HepG2 (cell line): ENCODE measurements at regions not wholly inside any gene's neighbourhood (a gene's known extent, or its start where the extent isn't known, plus 50 kb on each side); places are given as distances from the start of the nearest gene placed in this dataset.

Source experiments
- ATAC-seq: fragments of 200-7000 bp; cut with Tn5 transposase; 3 replicates; pipeline ENCODE4 v1.9.1; 2020; ENCODE audit warnings: mild to moderate bottlenecking, moderate library complexity
- BruUV-seq: library from RNA; stranded (reverse); fragments of 400-500 nt; replicated peaks from 2 replicates; lab custom pipeline; 2021; lab: Mats Ljungman, UMichigan
- CTCF ChIA-PET: fragments of 300-600 bp; formaldehyde crosslinking; extraction: SDS; loops from one replicate; lab custom pipeline; 2021; ENCODE audit warnings: low total read pairs, inconsistent platforms, low intra/inter-chr PET ratio; lab: Yijun Ruan, JAX
- POLR2A ChIA-PET: fragments of 350-600 bp; sonication (Branson Sonifier 250); formaldehyde crosslinking; loops from one replicate; lab custom pipeline; 2020; ENCODE audit warnings: antibody characterized with exemption, inconsistent platforms; lab: Yijun Ruan, JAX
- DNase-seq: peaks from one replicate; pipeline ENCODE4 v3.0.0-alpha.2; 2015; ENCODE audit warnings: low spot score
- FAIRE-seq: peaks from 3 replicates; lab custom pipeline; 2011; peaks lifted over from hg19 to GRCh38; lab: Jason Lieb, UNC
- H2AFZ ChIP-seq: one replicate; pipeline ENCODE4 v1.6.1; 2011; ENCODE audit warnings: low read length, inconsistent platforms
- H3K27ac ChIP-seq: fragments of 300-600 bp; 3 replicates; pipeline ENCODE4 v1.8.0; 2011; ENCODE audit warnings: mixed run types, mild to moderate bottlenecking, mixed read lengths, low read length, inconsistent platforms; ENCODE audit not compliant: insufficient read depth; ENCODE audit errors: extremely low read length
- H3K27me3 ChIP-seq, 2 experiments: fragments of 200-600 bp in 1 of 2; 2 replicates in 1 of 2; 3 replicates in 1 of 2; pipeline versions ENCODE4 v1.6.0 to v1.8.0; 2011; ENCODE audit warnings: low read length in 2 of 2, mild to moderate bottlenecking in 2 of 2, moderate library complexity in 2 of 2, inconsistent platforms in 1 of 2; ENCODE audit not compliant: insufficient read depth in 2 of 2, control insufficient read depth in 1 of 2
- H3K36me3 ChIP-seq, 2 experiments: fragments of 200-600 bp in 1 of 2; replicated peaks in 1 of 2; 2 replicates in 1 of 2; 3 replicates in 1 of 2; pipeline versions ENCODE4 v1.5.1 to v1.8.0; 2011; ENCODE audit warnings: low read length in 2 of 2, inconsistent platforms in 1 of 2; ENCODE audit not compliant: insufficient read depth in 2 of 2, control insufficient read depth in 1 of 2
- H3K4me1 ChIP-seq: 2 replicates; pipeline ENCODE4 v1.5.1; 2012; ENCODE audit warnings: low read length, inconsistent platforms; ENCODE audit not compliant: insufficient read depth
- H3K4me2 ChIP-seq: 2 replicates; pipeline ENCODE4 v1.6.0; 2011; ENCODE audit warnings: low read depth, low read length, inconsistent platforms
- H3K4me3 ChIP-seq, 3 experiments: fragments of 200-600 bp in 1 of 3; sonication (generic), shearing (Covaris generic) in 1 of 3; replicated peaks in 1 of 3; 2 replicates each; pipeline ENCODE4 v1.5.1; 2011 to 2016; ENCODE audit warnings: low read length in 3 of 3, inconsistent platforms in 2 of 3, low read depth in 2 of 3, mild to moderate bottlenecking in 2 of 3, control low read depth in 1 of 3, mixed read lengths in 1 of 3; ENCODE audit not compliant: insufficient read depth in 1 of 3
- H3K79me2 ChIP-seq: one replicate; pipeline ENCODE4 v1.6.1; 2011; ENCODE audit warnings: low read length, inconsistent platforms; ENCODE audit not compliant: insufficient read depth
- H3K9ac ChIP-seq: 2 replicates; pipeline ENCODE4 v1.6.0; 2011; ENCODE audit warnings: mild to moderate bottlenecking, low read depth, low read length, inconsistent platforms; ENCODE audit not compliant: insufficient read depth
- H3K9me3 ChIP-seq: 2 replicates; pipeline ENCODE4 v1.5.1; 2012; ENCODE audit warnings: mild to moderate bottlenecking, low read length
- H4K20me1 ChIP-seq: 2 replicates; pipeline ENCODE4 v1.6.0; 2011; ENCODE audit warnings: inconsistent platforms, mild to moderate bottlenecking, low read length, moderate library complexity; ENCODE audit not compliant: insufficient read depth
- BHLHE40 ChIP-seq: IDR thresholded peaks from 2 replicates; pipeline ENCODE4 v1.6.1; 2011; ENCODE audit warnings: low read length, improper control_type of control experiment
- CEBPZ ChIP-seq: IDR thresholded peaks from 2 replicates; pipeline ENCODE4 v1.6.1; 2012; ENCODE audit warnings: low read length, improper control_type of control experiment
- CSRNP2 ChIP-seq: sonication (generic); formaldehyde crosslinking; conservative IDR thresholded peaks from 2 replicates; pipeline ENCODE4 v1.8.0; 2022; ENCODE audit warnings: low read depth, missing genetic modification reagents
- NFKB2 ChIP-seq: sonication (generic); formaldehyde crosslinking; IDR thresholded peaks from 2 replicates; pipeline ENCODE4 v1.4.0; 2020; ENCODE audit warnings: missing genetic modification reagents, borderline replicate concordance
- UBTF ChIP-seq: sonication (generic); formaldehyde crosslinking; IDR thresholded peaks from 2 replicates; pipeline ENCODE4 v1.4.0; 2020; ENCODE audit warnings: mild to moderate bottlenecking, missing genetic modification reagents
- ZBTB42 ChIP-seq: sonication (generic); formaldehyde crosslinking; IDR thresholded peaks from 2 replicates; pipeline ENCODE4 v1.5.0; 2020; ENCODE audit warnings: mild to moderate bottlenecking, missing genetic modification reagents
- ZNF276 ChIP-seq: sonication (generic); formaldehyde crosslinking; IDR thresholded peaks from 2 replicates; pipeline ENCODE4 v1.4.0; 2020; ENCODE audit warnings: mild to moderate bottlenecking, low read depth, missing genetic modification reagents
- ZNF720 ChIP-seq: sonication (generic); formaldehyde crosslinking; IDR thresholded peaks from 2 replicates; pipeline ENCODE4 v1.4.0; 2020; ENCODE audit warnings: missing genetic modification reagents
- ZNF740 ChIP-seq: sonication (generic); formaldehyde crosslinking; IDR thresholded peaks from 2 replicates; pipeline ENCODE4 v1.4.0; 2020; ENCODE audit warnings: missing genetic modification reagents
- ZNF75D ChIP-seq: sonication (generic); formaldehyde crosslinking; IDR thresholded peaks from 2 replicates; pipeline ENCODE4 v1.8.1; 2023; ENCODE audit warnings: missing genetic modification reagents, mild to moderate bottlenecking, borderline replicate concordance
- ZNF776 ChIP-seq: sonication (generic); formaldehyde crosslinking; IDR thresholded peaks from 2 replicates; pipeline ENCODE4 v1.4.0; 2020; ENCODE audit warnings: mild to moderate bottlenecking, missing genetic modification reagents
- ZNF816 ChIP-seq: sonication (generic); formaldehyde crosslinking; IDR thresholded peaks from 2 replicates; pipeline ENCODE4 v1.8.0; 2022; ENCODE audit warnings: missing genetic modification reagents, mild to moderate bottlenecking, borderline replicate concordance
- ZNF83 ChIP-seq: sonication (generic); formaldehyde crosslinking; IDR thresholded peaks from 2 replicates; pipeline ENCODE4 v1.4.0; 2020; ENCODE audit warnings: missing genetic modification reagents, mild to moderate bottlenecking, borderline replicate concordance
- WGBS: methylation state at CpG from one replicate; pipeline ENCODE4 v1.1.6; 2017; ENCODE audit warnings: low lambda C conversion rate; 5-methylcytosine and 5-hydroxymethylcytosine counted together
- in situ Hi-C: cut with HindIII; loops from 2 replicates; pipeline ENCODE4 v1.10.0; 2017; ENCODE audit warnings: low pct_unique_long_range_greater_than_20kb; ENCODE audit not compliant: extremely low pct_ligation_motif_present
- intact Hi-C: fragments of 100-400 bp; cut with micrococcal nuclease; formaldehyde crosslinking; loops from one replicate; pipeline ENCODE4 v1.10.0; 2022; ENCODE audit not compliant: unreplicated experiment

- TF ChIP-seq CSRNP2 (CRISPR knock-in tag) (no peak), ZNF75D (CRISPR knock-in tag) (no peak), ZNF740 (no peak), ZNF776 (no peak), UBTF (CRISPR knock-in tag) (no peak), ZNF816 (CRISPR knock-in tag) (no peak), NFKB2 (no peak)
- TF ChIP-seq, all 625 proteins: peak for 0
These were observed 90.1 kb downstream of the LBH start (continued) for GRCh38 chr2:30321466-30321865.

- CTCF ChIA-PET, result no interaction called here
These were observed 92.2 kb downstream of the LBH start for GRCh38 chr2:30323499-30323898.

More at GRCh38 chr2:30323499-30323898, 92.2 kb downstream of the LBH start:
- Histone ChIP-seq H3K9me3 (no peaks in the 10 kb centered on the region), H3K79me2 (no peaks in the 10 kb centered on the region), H3K36me3 (no peaks in the 10 kb centered on the region), H3K27ac (no peak overlapping the region), H3K27me3 (peaks cover 0 to 10% of the 10 kb centered on the region in 2 experiments; a peak in 3 of 5 replicates), H2AFZ (no peak overlapping the region), H3K9ac (no peak overlapping the region), H3K4me2 (no peak overlapping the region), H4K20me1 (no peaks in the 10 kb centered on the region), H3K4me1 (no peaks in the 10 kb centered on the region), H3K4me3 (no peak overlapping the region)
- POLR2A ChIA-PET, result no interaction called here
- WGBS, result 27% methylated on average over 4 of the region's 7 CpGs
- BruUV-seq, result no TSS peak
- no peak for FAIRE-seq
- no peak for TF ChIP-seq BHLHE40
- TF ChIP-seq ZNF83, result no peak
- no peak for TF ChIP-seq ZNF720 (CRISPR knock-in tag)
- no peak for TF ChIP-seq CEBPZ
- no peak for TF ChIP-seq ZNF276 (CRISPR knock-in tag)
- TF ChIP-seq ZBTB42, result no peak
- in situ Hi-C loops, result no loop called here
- ATAC-seq, result no peak; the same call in 2 of the 3 replicates
- intact Hi-C loops, result no loop called here
- DNase-seq, result no peak
